ENCODE measurements at regions not wholly inside any gene's neighbourhood (a gene's known extent, or its start where the extent isn't known, plus 50 kb on each side); places are given as distances from the start of the nearest gene placed in this dataset.

DNA sequence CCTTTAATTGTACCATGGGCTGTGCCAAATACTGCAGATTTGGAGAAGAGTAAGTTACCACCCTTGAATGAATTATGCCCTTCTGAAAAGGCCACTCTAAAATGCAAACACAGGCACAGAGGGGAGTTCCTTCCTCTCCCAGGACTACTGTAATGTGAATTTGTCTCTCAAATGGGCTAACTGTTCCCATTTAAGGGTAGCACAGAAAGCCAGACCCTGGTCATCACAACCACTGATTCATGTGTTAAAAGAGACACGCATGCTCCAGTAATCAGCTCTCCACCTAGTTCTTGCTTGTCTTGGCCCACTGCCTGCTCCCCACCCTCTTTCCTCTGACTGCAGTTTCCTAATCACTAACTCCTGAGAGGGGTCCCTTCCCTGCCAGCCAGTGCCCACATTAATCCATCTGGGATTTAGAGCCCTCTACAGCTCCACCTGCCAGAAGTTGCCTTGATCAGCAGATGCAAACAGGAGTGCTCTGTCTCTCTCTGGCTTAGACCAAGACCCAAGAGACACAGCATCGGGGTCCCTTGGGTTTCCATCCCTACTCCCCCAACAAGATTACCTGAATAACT lies 382.4 kb downstream of the TMEM167A start:
- no peaks in the 10 kb centered on the region for H3K9me3 ChIP-seq
- H3K27me3 ChIP-seq = no peaks in the 10 kb centered on the region
- intact Hi-C loops (cut with DNase I) = no loop called here
- WGBS, 4 donors = 52 to 79% (median 79%) methylated on average over 2 of the region's 2 CpGs
- ATAC-seq = no peak
- H3K27ac ChIP-seq = no peak overlapping the region
- peaks cover 0 to 8% (median 0%) of the 10 kb centered on the region in 12 donors for H3K4me1 ChIP-seq
- no peak for DNase-seq
- TF ChIP-seq, protein P1, sequence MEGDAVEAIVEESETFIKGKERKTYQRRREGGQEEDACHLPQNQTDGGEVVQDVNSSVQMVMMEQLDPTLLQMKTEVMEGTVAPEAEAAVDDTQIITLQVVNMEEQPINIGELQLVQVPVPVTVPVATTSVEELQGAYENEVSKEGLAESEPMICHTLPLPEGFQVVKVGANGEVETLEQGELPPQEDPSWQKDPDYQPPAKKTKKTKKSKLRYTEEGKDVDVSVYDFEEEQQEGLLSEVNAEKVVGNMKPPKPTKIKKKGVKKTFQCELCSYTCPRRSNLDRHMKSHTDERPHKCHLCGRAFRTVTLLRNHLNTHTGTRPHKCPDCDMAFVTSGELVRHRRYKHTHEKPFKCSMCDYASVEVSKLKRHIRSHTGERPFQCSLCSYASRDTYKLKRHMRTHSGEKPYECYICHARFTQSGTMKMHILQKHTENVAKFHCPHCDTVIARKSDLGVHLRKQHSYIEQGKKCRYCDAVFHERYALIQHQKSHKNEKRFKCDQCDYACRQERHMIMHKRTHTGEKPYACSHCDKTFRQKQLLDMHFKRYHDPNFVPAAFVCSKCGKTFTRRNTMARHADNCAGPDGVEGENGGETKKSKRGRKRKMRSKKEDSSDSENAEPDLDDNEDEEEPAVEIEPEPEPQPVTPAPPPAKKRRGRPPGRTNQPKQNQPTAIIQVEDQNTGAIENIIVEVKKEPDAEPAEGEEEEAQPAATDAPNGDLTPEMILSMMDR (IDR thresholded peaks at IDR 0.05) = no peak
- TF ChIP-seq POLR2A (IDR thresholded peaks at IDR 0.05) = no peak
- no peaks in the 10 kb centered on the region for H3K36me3 ChIP-seq
- no peak overlapping the region for H3K4me3 ChIP-seq

DNA sequence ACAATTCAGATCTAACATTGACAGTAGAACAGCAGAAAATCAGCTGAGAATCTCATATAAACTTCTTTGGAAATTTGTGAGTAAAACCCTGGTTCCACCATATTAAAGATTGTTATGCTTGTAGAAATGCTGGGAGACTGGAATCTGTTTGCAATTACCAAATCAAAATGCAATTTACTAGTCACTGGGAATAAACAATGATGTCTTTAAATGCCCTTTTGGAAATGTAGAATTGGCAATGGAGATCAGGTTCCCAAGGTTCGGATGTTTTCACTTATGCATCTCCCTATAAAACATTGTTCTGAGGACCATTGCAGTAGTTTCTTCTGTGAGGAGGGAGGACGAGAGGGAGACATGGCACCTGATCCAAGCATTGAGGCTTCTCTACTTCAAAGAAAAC lies 384.4 kb downstream of the TMEM167A start:
- ATAC-seq (no peak), DNase-seq (no peak)
- Histone ChIP-seq H3K36me3 (no peaks in the 10 kb centered on the region), H3K9me3 (no peaks in the 10 kb centered on the region), H3K27me3 (no peaks in the 10 kb centered on the region), H3K4me1 (peaks cover 0 to 8% (median 0%) of the 10 kb centered on the region in 12 donors), H3K4me3 (no peak overlapping the region), H3K27ac (no peak overlapping the region)
- 81 to 94% (median 87%) methylated on average over 2 of the region's 2 CpGs for WGBS, 4 donors
- intact Hi-C loops (cut with DNase I) = no loop called here
- TF ChIP-seq, protein P1 (IDR thresholded peaks at IDR 0.05) = no peak
- TF ChIP-seq POLR2A (IDR thresholded peaks at IDR 0.05) = no peak

DNA sequence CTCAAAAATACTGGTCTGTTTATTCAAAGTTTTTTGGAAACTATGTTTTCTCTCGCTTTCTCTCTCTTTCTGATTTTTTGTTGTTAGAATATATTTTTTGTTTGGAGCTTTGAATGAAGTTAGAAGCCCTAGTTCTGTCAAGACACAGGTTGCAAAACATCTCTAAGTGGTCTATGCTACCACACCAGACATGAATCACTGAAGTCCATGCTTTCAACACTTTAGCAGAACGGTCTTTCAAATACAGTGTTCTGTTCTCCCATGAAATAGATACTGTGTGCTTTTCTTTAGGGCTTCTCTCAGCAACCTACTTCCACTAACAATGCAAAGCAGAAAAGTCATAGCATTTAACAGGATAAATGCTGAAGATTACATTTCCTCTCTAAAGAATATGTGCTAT lies 392.5 kb downstream of the TMEM167A start:
- ATAC-seq = peak in 1 of 4 donors; percentile 62

DNA sequence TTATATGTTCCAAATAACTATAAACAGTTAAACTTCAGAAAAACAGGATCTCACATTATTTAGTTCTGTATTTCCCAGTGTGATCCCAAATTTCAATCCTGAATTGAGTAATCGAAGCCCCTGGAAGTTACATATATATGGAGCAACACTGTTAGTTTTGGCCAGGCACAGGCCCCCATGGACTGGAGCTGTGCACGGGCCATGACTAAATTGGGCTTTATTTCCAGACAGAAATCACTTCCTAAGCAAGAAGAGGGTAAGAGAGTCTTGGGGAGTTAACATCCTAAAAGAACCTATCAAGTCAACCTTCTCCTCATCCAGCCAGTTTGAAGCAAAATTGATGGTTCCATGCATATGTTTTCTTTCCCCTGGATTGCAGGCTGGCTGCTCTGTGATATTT lies 393.0 kb downstream of the TMEM167A start:
- H3K36me3 ChIP-seq = no peaks in the 10 kb centered on the region
- no peak overlapping the region for H3K27ac ChIP-seq
- H3K27me3 ChIP-seq = no peaks in the 10 kb centered on the region
- 56 to 75% (median 59%) methylated on average over 2 of the region's 2 CpGs for WGBS, 4 donors
- TF ChIP-seq, protein P1 (IDR thresholded peaks at IDR 0.05) = no peak
- no peak for TF ChIP-seq POLR2A (IDR thresholded peaks at IDR 0.05)
- intact Hi-C loops (cut with DNase I) = no loop called here
- H3K4me3 ChIP-seq = no peak overlapping the region
- DNase-seq (no peak), ATAC-seq (peak in 1 of 4 donors; percentile 70)
- no peaks in the 10 kb centered on the region for H3K4me1 ChIP-seq
- H3K9me3 ChIP-seq = no peaks in the 10 kb centered on the region

More for the DNA sequence above, 392.5 kb downstream of the TMEM167A start:
- Histone ChIP-seq H3K27me3 (no peaks in the 10 kb centered on the region), H3K9me3 (no peaks in the 10 kb centered on the region), H3K4me1 (no peaks in the 10 kb centered on the region), H3K4me3 (no peak overlapping the region), H3K27ac (no peak overlapping the region), H3K36me3 (no peaks in the 10 kb centered on the region)
- WGBS, 4 donors = 74 to 77% (median 75%) methylated on average over 2 of the region's 2 CpGs
- intact Hi-C loops (cut with DNase I) = no loop called here
- DNase-seq = no peak
- no peak for TF ChIP-seq POLR2A (IDR thresholded peaks at IDR 0.05)
- TF ChIP-seq, protein P1 (IDR thresholded peaks at IDR 0.05) = no peak
